Testis (tissue), 2 donors: ENCODE measurements at regions not wholly inside any gene's neighbourhood (a gene's known extent, or its start where the extent isn't known, plus 50 kb on each side); places are given as distances from the start of the nearest gene placed in this dataset.
"Not testable (repeated sequence)": the region's sequence is repeated elsewhere in the genome, so short reads cannot be mapped to it uniquely, and the experiment has no call there.

Experiments
- DNase-seq: peaks from one replicate; pipeline ENCODE4 v3.0.0-alpha.2; 2019
- H3K27ac ChIP-seq, 2 donors: fragments of 200-600 bp; sonication (generic); one replicate each; pipeline ENCODE4 v1.5.1; 2019
- H3K27me3 ChIP-seq: fragments of 200-600 bp; sonication (generic); one replicate; pipeline ENCODE4 v1.5.1; 2019
- H3K36me3 ChIP-seq: fragments of 200-600 bp; sonication (generic); one replicate; pipeline ENCODE4 v1.5.1; 2017; ENCODE audit warnings: low read depth; ENCODE audit errors: missing control alignments
- H3K4me1 ChIP-seq: fragments of 200-600 bp; sonication (generic); one replicate; pipeline ENCODE4 v1.5.1; 2019
- H3K4me3 ChIP-seq, 2 donors: fragments of 200-600 bp; sonication (generic); one replicate each; pipeline ENCODE4 v1.5.1; 2017 to 2019
- H3K9me3 ChIP-seq: fragments of 200-600 bp; sonication (generic); one replicate; pipeline ENCODE4 v1.5.1; 2017
- CTCF ChIP-seq, 3 experiments: fragments of 450-650 bp in 2 of 3; fragments of 200-600 bp in 1 of 3; sonication (generic) in 1 of 3; IDR thresholded peaks; one replicate each; pipeline ENCODE4 v1.5.1; 2016 to 2019; ENCODE audit warnings: antibody characterized with exemption in 3 of 3, mild to moderate bottlenecking in 2 of 3, moderate library complexity in 1 of 3
- POLR2A ChIP-seq: fragments of 450-650 bp; IDR thresholded peaks from one replicate; pipeline ENCODE4 v1.6.1; 2017; ENCODE audit warnings: antibody characterized with exemption, mild to moderate bottlenecking, moderate library complexity
- WGBS, 2 donors: methylation state at CpG; one replicate each; pipeline ENCODE4 v1.1.5; 2018; 5-methylcytosine and 5-hydroxymethylcytosine counted together
- intact Hi-C: fragments of 100-400 bp; cut with DNase I; formaldehyde crosslinking; loops from one replicate; pipeline ENCODE4 v1.15.1; 2023; ENCODE audit warnings: low total_unique reads

DNA sequence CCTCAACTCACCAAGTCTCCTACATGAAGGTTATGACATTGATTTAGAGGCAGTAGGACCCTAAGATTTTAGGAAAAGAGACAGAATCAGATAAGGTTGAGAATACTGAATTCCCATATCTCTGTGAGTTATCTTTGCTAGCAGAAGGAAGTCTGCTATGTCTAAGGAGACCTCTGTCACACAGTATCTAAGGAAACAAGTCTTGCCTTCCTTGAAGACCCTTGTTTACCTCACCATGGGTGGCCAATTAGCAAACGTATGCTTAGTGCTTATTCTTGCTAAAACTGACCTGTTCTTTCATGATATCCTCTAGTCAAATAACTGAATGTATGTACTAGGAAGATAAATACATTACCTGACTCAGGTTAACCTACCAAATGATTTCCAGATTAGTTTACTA lies 855.4 kb upstream of the SLITRK1 start:
- DNase-seq = no peak
- Histone ChIP-seq H3K27me3 (no peaks in the 10 kb centered on the region), H3K9me3 (no peaks in the 10 kb centered on the region), H3K4me1 (no peaks in the 10 kb centered on the region), H3K4me3 (no peak overlapping the region), H3K27ac (no peak overlapping the region), H3K36me3 (no peaks in the 10 kb centered on the region)
- WGBS, 2 donors = 59 to 63% methylated on average over 1 of the region's 1 CpG
- intact Hi-C loops = no loop called here
- TF ChIP-seq POLR2A (no peak), CTCF (IDR thresholded peaks at IDR 0.05) (no peak)

DNA sequence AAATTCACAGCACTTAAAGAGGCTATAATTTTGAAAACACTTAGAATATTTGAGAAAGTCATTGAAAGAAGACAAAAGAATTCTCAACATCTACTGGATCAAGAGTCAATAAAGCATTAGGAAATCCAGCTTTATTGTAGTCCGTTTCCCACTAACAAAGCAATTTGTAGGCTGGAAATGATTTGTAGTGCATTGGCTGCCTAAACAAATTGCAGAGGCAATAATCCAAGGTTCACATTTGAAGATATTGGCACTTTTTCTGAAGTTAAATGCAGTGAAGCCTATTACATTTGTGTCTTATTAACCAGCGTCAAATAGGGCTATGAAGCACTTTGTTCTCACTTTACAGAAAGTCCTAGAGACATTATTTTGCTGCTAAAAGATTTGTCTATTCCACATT lies 848.1 kb upstream of the SLITRK1 start:
- no peak for TF ChIP-seq CTCF (IDR thresholded peaks at IDR 0.05)
- no peak for TF ChIP-seq POLR2A
- Histone ChIP-seq H3K36me3 (no peaks in the 10 kb centered on the region), H3K27me3 (no peaks in the 10 kb centered on the region), H3K4me1 (no peaks in the 10 kb centered on the region), H3K9me3 (no peaks in the 10 kb centered on the region), H3K27ac (no peak overlapping the region), H3K4me3 (no peak overlapping the region)
- intact Hi-C loops = no loop called here
- DNase-seq = no peak
- WGBS, 2 donors = 63 to 70% methylated on average over 2 of the region's 2 CpGs

DNA sequence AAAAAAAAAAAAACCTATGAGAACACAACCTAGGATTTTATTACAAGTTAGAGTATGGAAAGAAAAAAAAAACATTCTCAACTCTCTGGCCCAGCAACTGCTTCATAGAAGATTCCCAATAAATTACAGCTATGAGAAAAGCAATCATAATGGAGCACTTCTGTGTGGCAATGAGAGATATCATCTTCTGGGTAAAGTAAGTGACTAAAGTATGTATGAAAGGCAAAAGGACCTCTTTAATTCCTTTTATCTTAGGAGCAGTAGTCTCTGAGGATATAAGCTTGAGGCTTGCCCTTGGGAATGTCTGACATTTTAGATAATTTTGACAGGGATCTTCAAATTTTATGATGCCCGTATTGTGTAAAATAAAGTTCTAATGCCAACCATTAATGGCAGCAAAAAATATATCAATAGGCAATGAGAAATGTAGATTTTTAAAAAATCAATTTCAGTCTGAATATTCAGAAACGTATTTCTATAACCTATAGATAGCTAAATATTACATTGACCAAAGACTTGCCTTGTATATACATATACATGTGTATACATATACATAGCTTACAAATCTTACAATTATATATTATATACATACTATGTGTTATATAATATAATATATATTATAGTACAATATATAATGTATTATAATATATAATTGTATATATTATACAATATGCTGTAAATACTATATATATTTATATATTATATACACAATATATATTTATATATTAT lies 823.9 kb upstream of the SLITRK1 start:
- intact Hi-C loops = no loop called here
- 67 to 75% methylated on average over 2 of the region's 2 CpGs for WGBS, 2 donors
- TF ChIP-seq POLR2A (no peak), CTCF (IDR thresholded peaks at IDR 0.05) (no peak)
- Histone ChIP-seq H3K36me3 (no peaks in the 10 kb centered on the region), H3K27ac (no peak overlapping the region), H3K4me1 (no peaks in the 10 kb centered on the region), H3K4me3 (no peak overlapping the region), H3K27me3 (no peaks in the 10 kb centered on the region), H3K9me3 (no peaks in the 10 kb centered on the region)
- no peak for DNase-seq

- no peak overlapping the region for H3K27ac ChIP-seq
- 82 to 89% methylated on average over 11 of the region's 11 CpGs for WGBS, 2 donors
- H3K4me1 ChIP-seq = no peaks in the 10 kb centered on the region
- no peaks in the 10 kb centered on the region for H3K27me3 ChIP-seq
- DNase-seq = no peak
- H3K4me3 ChIP-seq = no peak overlapping the region
- intact Hi-C loops = no loop called here
- no peaks in the 10 kb centered on the region for H3K36me3 ChIP-seq
- no peaks in the 10 kb centered on the region for H3K9me3 ChIP-seq
- TF ChIP-seq CTCF (IDR thresholded peaks at IDR 0.05) (no peak), POLR2A (no peak)
These were observed 819.9 kb upstream of the SLITRK1 start for GRCh38 chr13:84702174-84702573.

DNA sequence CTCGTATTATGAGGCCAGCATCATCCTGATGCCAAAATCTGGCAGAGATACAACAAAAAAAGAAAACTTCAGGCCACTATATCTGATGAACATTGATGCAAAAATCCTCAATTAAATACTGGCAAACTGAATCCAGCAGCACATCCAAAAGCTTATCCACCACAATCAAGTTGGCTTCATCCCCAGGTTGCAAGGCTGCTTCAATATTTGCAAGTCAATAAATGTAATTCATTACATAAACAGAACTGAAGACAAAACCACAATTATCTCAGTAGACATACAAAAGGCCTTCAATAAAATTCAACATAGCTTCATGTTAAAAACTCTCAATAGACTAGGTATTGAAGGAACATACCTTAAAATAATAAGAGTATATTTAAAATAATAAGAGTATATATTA lies 815.3 kb upstream of the SLITRK1 start:
- H3K4me3 ChIP-seq, DNase-seq, H3K9me3 ChIP-seq, H3K27ac ChIP-seq, H3K36me3 ChIP-seq, H3K4me1 ChIP-seq, H3K27me3 ChIP-seq, intact Hi-C loops: not testable (repeated sequence)
- 35 to 43% methylated on average over 1 of the region's 1 CpG for WGBS, 2 donors
